ENCODE measurements at regions not wholly inside any gene's neighbourhood (a gene's known extent, or its start where the extent isn't known, plus 50 kb on each side); places are given as distances from the start of the nearest gene placed in this dataset.

DNA sequence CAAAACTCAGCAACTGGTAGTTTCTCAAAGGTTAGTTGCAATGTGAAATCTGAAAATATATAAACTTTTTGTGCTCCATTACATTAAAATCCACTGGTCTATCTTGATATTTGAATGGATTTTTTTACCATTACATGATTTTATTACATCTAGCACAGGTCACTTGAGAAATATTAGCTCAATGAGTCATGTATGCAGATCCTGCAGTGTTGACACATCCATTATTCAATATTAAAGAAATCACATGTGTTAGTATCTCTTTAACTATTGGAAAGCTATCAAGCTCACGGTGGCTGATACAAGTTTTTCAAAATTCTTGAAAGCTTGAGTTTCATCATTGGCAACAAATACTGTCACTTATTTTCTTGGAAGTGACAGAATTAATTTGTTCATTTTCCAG, 373.9 kb upstream of the TSHZ3 start:
- no peak for TF ChIP-seq EZH2 (conservative IDR thresholded peaks at IDR 0.05; ENCODE audit: low read depth, low read length)
- TF ChIP-seq, protein P1, sequence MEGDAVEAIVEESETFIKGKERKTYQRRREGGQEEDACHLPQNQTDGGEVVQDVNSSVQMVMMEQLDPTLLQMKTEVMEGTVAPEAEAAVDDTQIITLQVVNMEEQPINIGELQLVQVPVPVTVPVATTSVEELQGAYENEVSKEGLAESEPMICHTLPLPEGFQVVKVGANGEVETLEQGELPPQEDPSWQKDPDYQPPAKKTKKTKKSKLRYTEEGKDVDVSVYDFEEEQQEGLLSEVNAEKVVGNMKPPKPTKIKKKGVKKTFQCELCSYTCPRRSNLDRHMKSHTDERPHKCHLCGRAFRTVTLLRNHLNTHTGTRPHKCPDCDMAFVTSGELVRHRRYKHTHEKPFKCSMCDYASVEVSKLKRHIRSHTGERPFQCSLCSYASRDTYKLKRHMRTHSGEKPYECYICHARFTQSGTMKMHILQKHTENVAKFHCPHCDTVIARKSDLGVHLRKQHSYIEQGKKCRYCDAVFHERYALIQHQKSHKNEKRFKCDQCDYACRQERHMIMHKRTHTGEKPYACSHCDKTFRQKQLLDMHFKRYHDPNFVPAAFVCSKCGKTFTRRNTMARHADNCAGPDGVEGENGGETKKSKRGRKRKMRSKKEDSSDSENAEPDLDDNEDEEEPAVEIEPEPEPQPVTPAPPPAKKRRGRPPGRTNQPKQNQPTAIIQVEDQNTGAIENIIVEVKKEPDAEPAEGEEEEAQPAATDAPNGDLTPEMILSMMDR (CRISPR knock-in tag; IDR thresholded peaks at IDR 0.05), result no peak
- no peak for TF ChIP-seq ZFP36L2 (CRISPR knock-in tag; IDR thresholded peaks at IDR 0.05)
- TF ChIP-seq TAF1 (CRISPR knock-in tag; IDR thresholded peaks at IDR 0.05), result no peak
- no peak for TF ChIP-seq ZNF24 (IDR thresholded peaks at IDR 0.05)
- TF ChIP-seq, protein P2, sequence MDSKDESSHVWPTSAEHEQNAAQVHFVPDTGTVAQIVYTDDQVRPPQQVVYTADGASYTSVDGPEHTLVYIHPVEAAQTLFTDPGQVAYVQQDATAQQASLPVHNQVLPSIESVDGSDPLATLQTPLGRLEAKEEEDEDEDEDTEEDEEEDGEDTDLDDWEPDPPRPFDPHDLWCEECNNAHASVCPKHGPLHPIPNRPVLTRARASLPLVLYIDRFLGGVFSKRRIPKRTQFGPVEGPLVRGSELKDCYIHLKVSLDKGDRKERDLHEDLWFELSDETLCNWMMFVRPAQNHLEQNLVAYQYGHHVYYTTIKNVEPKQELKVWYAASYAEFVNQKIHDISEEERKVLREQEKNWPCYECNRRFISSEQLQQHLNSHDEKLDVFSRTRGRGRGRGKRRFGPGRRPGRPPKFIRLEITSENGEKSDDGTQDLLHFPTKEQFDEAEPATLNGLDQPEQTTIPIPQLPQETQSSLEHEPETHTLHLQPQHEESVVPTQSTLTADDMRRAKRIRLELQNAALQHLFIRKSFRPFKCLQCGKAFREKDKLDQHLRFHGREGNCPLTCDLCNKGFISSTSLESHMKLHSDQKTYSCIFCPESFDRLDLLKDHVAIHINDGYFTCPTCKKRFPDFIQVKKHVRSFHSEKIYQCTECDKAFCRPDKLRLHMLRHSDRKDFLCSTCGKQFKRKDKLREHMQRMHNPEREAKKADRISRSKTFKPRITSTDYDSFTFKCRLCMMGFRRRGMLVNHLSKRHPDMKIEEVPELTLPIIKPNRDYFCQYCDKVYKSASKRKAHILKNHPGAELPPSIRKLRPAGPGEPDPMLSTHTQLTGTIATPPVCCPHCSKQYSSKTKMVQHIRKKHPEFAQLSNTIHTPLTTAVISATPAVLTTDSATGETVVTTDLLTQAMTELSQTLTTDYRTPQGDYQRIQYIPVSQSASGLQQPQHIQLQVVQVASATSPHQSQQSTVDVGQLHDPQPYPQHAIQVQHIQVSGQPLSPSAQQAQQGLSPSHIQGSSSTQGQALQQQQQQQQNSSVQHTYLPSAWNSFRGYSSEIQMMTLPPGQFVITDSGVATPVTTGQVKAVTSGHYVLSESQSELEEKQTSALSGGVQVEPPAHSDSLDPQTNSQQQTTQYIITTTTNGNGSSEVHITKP (CRISPR knock-in tag; IDR thresholded peaks at IDR 0.05; ENCODE audit: low read depth), result no peak
- TF ChIP-seq ZNF850 (CRISPR knock-in tag; conservative IDR thresholded peaks at IDR 0.05), result no peak
- no peak for TF ChIP-seq ZSCAN30 (CRISPR knock-in tag; IDR thresholded peaks at IDR 0.05)
- no peak for TF ChIP-seq RXRA (CRISPR knock-in tag; IDR thresholded peaks at IDR 0.05)
- TF ChIP-seq, protein P3, sequence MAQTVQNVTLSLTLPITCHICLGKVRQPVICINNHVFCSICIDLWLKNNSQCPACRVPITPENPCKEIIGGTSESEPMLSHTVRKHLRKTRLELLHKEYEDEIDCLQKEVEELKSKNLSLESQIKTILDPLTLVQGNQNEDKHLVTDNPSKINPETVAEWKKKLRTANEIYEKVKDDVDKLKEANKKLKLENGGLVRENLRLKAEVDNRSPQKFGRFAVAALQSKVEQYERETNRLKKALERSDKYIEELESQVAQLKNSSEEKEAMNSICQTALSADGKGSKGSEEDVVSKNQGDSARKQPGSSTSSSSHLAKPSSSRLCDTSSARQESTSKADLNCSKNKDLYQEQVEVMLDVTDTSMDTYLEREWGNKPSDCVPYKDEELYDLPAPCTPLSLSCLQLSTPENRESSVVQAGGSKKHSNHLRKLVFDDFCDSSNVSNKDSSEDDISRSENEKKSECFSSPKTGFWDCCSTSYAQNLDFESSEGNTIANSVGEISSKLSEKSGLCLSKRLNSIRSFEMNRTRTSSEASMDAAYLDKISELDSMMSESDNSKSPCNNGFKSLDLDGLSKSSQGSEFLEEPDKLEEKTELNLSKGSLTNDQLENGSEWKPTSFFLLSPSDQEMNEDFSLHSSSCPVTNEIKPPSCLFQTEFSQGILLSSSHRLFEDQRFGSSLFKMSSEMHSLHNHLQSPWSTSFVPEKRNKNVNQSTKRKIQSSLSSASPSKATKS (CRISPR knock-in tag; IDR thresholded peaks at IDR 0.05), result no peak
- TF ChIP-seq, protein P4, sequence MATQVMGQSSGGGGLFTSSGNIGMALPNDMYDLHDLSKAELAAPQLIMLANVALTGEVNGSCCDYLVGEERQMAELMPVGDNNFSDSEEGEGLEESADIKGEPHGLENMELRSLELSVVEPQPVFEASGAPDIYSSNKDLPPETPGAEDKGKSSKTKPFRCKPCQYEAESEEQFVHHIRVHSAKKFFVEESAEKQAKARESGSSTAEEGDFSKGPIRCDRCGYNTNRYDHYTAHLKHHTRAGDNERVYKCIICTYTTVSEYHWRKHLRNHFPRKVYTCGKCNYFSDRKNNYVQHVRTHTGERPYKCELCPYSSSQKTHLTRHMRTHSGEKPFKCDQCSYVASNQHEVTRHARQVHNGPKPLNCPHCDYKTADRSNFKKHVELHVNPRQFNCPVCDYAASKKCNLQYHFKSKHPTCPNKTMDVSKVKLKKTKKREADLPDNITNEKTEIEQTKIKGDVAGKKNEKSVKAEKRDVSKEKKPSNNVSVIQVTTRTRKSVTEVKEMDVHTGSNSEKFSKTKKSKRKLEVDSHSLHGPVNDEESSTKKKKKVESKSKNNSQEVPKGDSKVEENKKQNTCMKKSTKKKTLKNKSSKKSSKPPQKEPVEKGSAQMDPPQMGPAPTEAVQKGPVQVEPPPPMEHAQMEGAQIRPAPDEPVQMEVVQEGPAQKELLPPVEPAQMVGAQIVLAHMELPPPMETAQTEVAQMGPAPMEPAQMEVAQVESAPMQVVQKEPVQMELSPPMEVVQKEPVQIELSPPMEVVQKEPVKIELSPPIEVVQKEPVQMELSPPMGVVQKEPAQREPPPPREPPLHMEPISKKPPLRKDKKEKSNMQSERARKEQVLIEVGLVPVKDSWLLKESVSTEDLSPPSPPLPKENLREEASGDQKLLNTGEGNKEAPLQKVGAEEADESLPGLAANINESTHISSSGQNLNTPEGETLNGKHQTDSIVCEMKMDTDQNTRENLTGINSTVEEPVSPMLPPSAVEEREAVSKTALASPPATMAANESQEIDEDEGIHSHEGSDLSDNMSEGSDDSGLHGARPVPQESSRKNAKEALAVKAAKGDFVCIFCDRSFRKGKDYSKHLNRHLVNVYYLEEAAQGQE (IDR thresholded peaks at IDR 0.05; ENCODE audit: borderline replicate concordance in 1 of 2, low read depth in 1 of 2, low read length in 2 of 2), result no peak
- TF ChIP-seq JUNB (CRISPR knock-in tag; IDR thresholded peaks at IDR 0.05; ENCODE audit: borderline replicate concordance), result no peak
- no peak for TF ChIP-seq KDM5A (IDR thresholded peaks at IDR 0.05; ENCODE audit: borderline replicate concordance, low read length)
- TF ChIP-seq HNRNPK (IDR thresholded peaks at IDR 0.05; ENCODE audit: low read depth, low read length, poor library complexity, severe bottlenecking), result no peak

Data from HepG2 (cell line).